HEK293 (cell line): ENCODE measurements at regions not wholly inside any gene's neighbourhood (a gene's known extent, or its start where the extent isn't known, plus 50 kb on each side); places are given as distances from the start of the nearest gene placed in this dataset.

Experiments
- CTCF ChIA-PET: fragments of 350-600 bp; formaldehyde crosslinking; extraction: SDS; loops from one replicate; lab custom pipeline; 2021; ENCODE audit warnings: antibody characterized with exemption; lab: Yijun Ruan, JAX
- POLR2A ChIA-PET: fragments of 300-600 bp; formaldehyde crosslinking; extraction: SDS; loops from one replicate; lab custom pipeline; 2020; ENCODE audit warnings: antibody characterized with exemption, inconsistent platforms; lab: Yijun Ruan, JAX
- H3K27ac ChIP-seq: fragments of 200-500 bp; sonication (Bioruptor generic); 2 replicates; pipeline ENCODE4 v1.5.1; 2014; ENCODE audit warnings: low read depth, low read length, control low read depth, inconsistent platforms; ENCODE audit errors: extremely low read depth
- H3K36me3 ChIP-seq, 2 experiments: fragments of 200-500 bp in 1 of 2; sonication (Bioruptor generic) in 1 of 2; 1 replicate in 1 of 2; 2 replicates in 1 of 2; pipeline ENCODE4 v1.5.1; 2014 to 2017; ENCODE audit warnings: inconsistent platforms in 2 of 2, low read length in 2 of 2; ENCODE audit not compliant: control insufficient read depth in 2 of 2, insufficient read depth in 1 of 2
- H3K4me1 ChIP-seq: fragments of 200-500 bp; sonication (Bioruptor generic); 2 replicates; pipeline ENCODE4 v1.5.1; 2014; ENCODE audit warnings: mild to moderate bottlenecking, low read length, inconsistent platforms; ENCODE audit not compliant: control insufficient read depth, insufficient read depth
- H3K4me3 ChIP-seq: 2 replicates; pipeline ENCODE4 v1.5.1; 2011; ENCODE audit warnings: low read depth, mild to moderate bottlenecking, control low read depth, low read length, moderate library complexity
- H3K9me3 ChIP-seq: fragments of 200-500 bp; sonication (Bioruptor generic); 2 replicates; pipeline ENCODE4 v1.5.1; 2014; ENCODE audit warnings: low read depth, low read length, inconsistent platforms; ENCODE audit not compliant: control insufficient read depth, insufficient read depth
- RBAK ChIP-seq: fragments of 450-650 bp; formaldehyde crosslinking; IDR thresholded peaks from 2 replicates; pipeline ENCODE4 v1.5.1; 2016; ENCODE audit warnings: missing biosample characterization, missing genetic modification characterization
- SP7 ChIP-seq: fragments of 450-650 bp; formaldehyde crosslinking; IDR thresholded peaks from 2 replicates; pipeline ENCODE4 v1.5.1; 2016; ENCODE audit warnings: missing biosample characterization, missing genetic modification characterization
- ZIC2 ChIP-seq: fragments of 450-650 bp; formaldehyde crosslinking; IDR thresholded peaks from 2 replicates; pipeline ENCODE4 v1.5.1; 2016; ENCODE audit warnings: missing biosample characterization, missing genetic modification characterization
- ZNF174 ChIP-seq: fragments of 450-650 bp; formaldehyde crosslinking; IDR thresholded peaks from 2 replicates; pipeline ENCODE4 v1.5.0; 2017; ENCODE audit warnings: missing biosample characterization, mild to moderate bottlenecking, missing genetic modification characterization
- ZNF274 ChIP-seq, 2 experiments: fragments of 200-500 bp in 1 of 2; fragments of 450-650 bp in 1 of 2; sonication (Bioruptor generic) in 1 of 2; formaldehyde crosslinking in 1 of 2; IDR thresholded peaks; 2 replicates each; pipeline versions ENCODE4 v1.5.1 to v1.6.1; 2014 to 2016; ENCODE audit warnings: borderline replicate concordance in 1 of 2, inconsistent platforms in 1 of 2, low read length in 1 of 2, missing biosample characterization in 1 of 2, missing genetic modification characterization in 1 of 2
- ZNF513 ChIP-seq: fragments of 450-650 bp; IDR thresholded peaks from 2 replicates; pipeline ENCODE4 v1.5.1; 2018; ENCODE audit warnings: missing biosample characterization, missing genetic modification characterization
- ZNF558 ChIP-seq: fragments of 450-650 bp; formaldehyde crosslinking; IDR thresholded peaks from 2 replicates; pipeline ENCODE4 v1.5.1; 2016; ENCODE audit warnings: missing biosample characterization, missing genetic modification characterization
- TF ChIP-seq, protein P1 (sequence below): fragments of 450-650 bp; formaldehyde crosslinking; IDR thresholded peaks from 2 replicates; pipeline ENCODE4 v1.5.1; 2016; ENCODE audit warnings: missing biosample characterization, missing genetic modification characterization
- TF ChIP-seq, protein P2 (sequence below): fragments of 450-650 bp; formaldehyde crosslinking; conservative IDR thresholded peaks from 2 replicates; pipeline ENCODE4 v1.5.1; 2016; ENCODE audit warnings: low read depth, missing biosample characterization, missing genetic modification characterization

GRCh38 chr2:217366266-217366895 lies 506.5 kb upstream of the TNP1 start:
- CTCF ChIA-PET, result no interaction called here

GRCh38 chr2:217365656-217366055 lies 505.8 kb upstream of the TNP1 start:
- Histone ChIP-seq H3K4me3 (no peak overlapping the region), H3K4me1 (peaks cover 6% of the 10 kb centered on the region; the same call in 1 of the 2 replicates), H3K36me3 (no peaks in the 10 kb centered on the region), H3K9me3 (no peaks in the 10 kb centered on the region), H3K27ac (no peak overlapping the region)
- POLR2A ChIA-PET, result no interaction called here
- no peak for TF ChIP-seq ZNF174 (tag by site-specific recombination)
- TF ChIP-seq, protein P1, sequence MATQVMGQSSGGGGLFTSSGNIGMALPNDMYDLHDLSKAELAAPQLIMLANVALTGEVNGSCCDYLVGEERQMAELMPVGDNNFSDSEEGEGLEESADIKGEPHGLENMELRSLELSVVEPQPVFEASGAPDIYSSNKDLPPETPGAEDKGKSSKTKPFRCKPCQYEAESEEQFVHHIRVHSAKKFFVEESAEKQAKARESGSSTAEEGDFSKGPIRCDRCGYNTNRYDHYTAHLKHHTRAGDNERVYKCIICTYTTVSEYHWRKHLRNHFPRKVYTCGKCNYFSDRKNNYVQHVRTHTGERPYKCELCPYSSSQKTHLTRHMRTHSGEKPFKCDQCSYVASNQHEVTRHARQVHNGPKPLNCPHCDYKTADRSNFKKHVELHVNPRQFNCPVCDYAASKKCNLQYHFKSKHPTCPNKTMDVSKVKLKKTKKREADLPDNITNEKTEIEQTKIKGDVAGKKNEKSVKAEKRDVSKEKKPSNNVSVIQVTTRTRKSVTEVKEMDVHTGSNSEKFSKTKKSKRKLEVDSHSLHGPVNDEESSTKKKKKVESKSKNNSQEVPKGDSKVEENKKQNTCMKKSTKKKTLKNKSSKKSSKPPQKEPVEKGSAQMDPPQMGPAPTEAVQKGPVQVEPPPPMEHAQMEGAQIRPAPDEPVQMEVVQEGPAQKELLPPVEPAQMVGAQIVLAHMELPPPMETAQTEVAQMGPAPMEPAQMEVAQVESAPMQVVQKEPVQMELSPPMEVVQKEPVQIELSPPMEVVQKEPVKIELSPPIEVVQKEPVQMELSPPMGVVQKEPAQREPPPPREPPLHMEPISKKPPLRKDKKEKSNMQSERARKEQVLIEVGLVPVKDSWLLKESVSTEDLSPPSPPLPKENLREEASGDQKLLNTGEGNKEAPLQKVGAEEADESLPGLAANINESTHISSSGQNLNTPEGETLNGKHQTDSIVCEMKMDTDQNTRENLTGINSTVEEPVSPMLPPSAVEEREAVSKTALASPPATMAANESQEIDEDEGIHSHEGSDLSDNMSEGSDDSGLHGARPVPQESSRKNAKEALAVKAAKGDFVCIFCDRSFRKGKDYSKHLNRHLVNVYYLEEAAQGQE, result no peak
- TF ChIP-seq SP7, result no peak
- TF ChIP-seq ZNF274 (IDR thresholded peaks at IDR 0.05; ENCODE audit: low read length), result no peak
- no peak for TF ChIP-seq ZNF274 (tag by site-specific recombination; IDR thresholded peaks at IDR 0.05; ENCODE audit: borderline replicate concordance)
- CTCF ChIA-PET, result no interaction called here

More at GRCh38 chr2:217366266-217366895, 506.5 kb upstream of the TNP1 start:
- Histone ChIP-seq H3K4me3 (no peak overlapping the region), H3K4me1 (0 out of 2 replicates have a peak, but pooled peaks cover 2% of the 10 kb centered on the region), H3K36me3 (no peaks in the 10 kb centered on the region), H3K27ac (no peak overlapping the region), H3K9me3 (no peaks in the 10 kb centered on the region)
- POLR2A ChIA-PET, result no interaction called here
- TF ChIP-seq ZIC2 (peak; percentile 87), ZNF558 (no peak)
- TF ChIP-seq, protein P2, sequence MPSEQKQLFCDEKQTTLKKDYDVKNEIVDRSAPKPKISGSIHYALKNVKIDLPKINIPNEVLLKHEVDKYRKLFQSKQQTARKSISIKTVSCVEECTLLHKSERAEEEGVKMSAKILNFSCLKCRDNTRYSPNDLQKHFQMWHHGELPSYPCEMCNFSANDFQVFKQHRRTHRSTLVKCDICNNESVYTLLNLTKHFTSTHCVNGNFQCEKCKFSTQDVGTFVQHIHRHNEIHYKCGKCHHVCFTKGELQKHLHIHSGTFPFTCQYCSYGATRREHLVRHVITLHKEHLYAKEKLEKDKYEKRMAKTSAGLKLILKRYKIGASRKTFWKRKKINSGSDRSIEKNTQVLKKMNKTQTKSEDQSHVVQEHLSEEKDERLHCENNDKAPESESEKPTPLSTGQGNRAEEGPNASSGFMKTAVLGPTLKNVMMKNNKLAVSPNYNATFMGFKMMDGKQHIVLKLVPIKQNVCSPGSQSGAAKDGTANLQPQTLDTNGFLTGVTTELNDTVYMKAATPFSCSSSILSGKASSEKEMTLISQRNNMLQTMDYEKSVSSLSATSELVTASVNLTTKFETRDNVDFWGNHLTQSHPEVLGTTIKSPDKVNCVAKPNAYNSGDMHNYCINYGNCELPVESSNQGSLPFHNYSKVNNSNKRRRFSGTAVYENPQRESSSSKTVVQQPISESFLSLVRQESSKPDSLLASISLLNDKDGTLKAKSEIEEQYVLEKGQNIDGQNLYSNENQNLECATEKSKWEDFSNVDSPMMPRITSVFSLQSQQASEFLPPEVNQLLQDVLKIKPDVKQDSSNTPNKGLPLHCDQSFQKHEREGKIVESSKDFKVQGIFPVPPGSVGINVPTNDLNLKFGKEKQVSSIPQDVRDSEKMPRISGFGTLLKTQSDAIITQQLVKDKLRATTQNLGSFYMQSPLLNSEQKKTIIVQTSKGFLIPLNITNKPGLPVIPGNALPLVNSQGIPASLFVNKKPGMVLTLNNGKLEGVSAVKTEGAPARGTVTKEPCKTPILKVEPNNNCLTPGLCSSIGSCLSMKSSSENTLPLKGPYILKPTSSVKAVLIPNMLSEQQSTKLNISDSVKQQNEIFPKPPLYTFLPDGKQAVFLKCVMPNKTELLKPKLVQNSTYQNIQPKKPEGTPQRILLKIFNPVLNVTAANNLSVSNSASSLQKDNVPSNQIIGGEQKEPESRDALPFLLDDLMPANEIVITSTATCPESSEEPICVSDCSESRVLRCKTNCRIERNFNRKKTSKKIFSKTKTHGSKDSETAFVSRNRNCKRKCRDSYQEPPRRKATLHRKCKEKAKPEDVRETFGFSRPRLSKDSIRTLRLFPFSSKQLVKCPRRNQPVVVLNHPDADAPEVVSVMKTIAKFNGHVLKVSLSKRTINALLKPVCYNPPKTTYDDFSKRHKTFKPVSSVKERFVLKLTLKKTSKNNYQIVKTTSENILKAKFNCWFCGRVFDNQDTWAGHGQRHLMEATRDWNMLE (tag by site-specific recombination), result no peak
- TF ChIP-seq, all 188 proteins: peak for 1

- ChIA-PET CTCF (interaction anchor here (0.6 kb wide), 2 partner anchors 392 to 666 kb away, joined by 4 read pairs; no protein-coding TSS in a partner anchor), POLR2A (no interaction called here)
- no peak overlapping the region for H3K27ac ChIP-seq
Observed at GRCh38 chr2:217364224-217364623, 504.4 kb upstream of the TNP1 start.

More at GRCh38 chr2:217364224-217364623, 504.4 kb upstream of the TNP1 start:
- H3K36me3 ChIP-seq, result no peaks in the 10 kb centered on the region
- H3K9me3 ChIP-seq, result no peaks in the 10 kb centered on the region
- H3K4me3 ChIP-seq, result no peak overlapping the region
- H3K4me1 ChIP-seq, result peaks cover 8% of the 10 kb centered on the region; the same call in 1 of the 2 replicates
- TF ChIP-seq RBAK (tag by site-specific recombination) (no peak), ZNF513 (peak; percentile 97)
- TF ChIP-seq, all 188 proteins: peak for 1
